ENCODE measurements at regions not wholly inside any gene's neighbourhood (a gene's known extent, or its start where the extent isn't known, plus 50 kb on each side); places are given as distances from the start of the nearest gene placed in this dataset.
"Not testable (repeated sequence)": the region's sequence is repeated elsewhere in the genome, so short reads cannot be mapped to it uniquely, and the experiment has no call there.

GRCh38 chr15:99487337-99487730 lies 78.5 kb upstream of the MEF2A start:
- no peak overlapping the region for H3K4me3 ChIP-seq (replicated peaks; ENCODE audit: low read depth, low read length)
- no peak for TF ChIP-seq CTCF (IDR thresholded peaks at IDR 0.05; ENCODE audit: low read length, missing control alignments)
- DNase-seq (ENCODE audit: low read depth), result no peak

- DNase-seq (ENCODE audit: low read depth), result no peak
- TF ChIP-seq CTCF (IDR thresholded peaks at IDR 0.05; ENCODE audit: low read length, missing control alignments), result no peak
- H3K4me3 ChIP-seq (replicated peaks; ENCODE audit: low read depth, low read length), result no peak overlapping the region
These were observed 73.5 kb upstream of the MEF2A start for GRCh38 chr15:99492275-99492674.

DNA sequence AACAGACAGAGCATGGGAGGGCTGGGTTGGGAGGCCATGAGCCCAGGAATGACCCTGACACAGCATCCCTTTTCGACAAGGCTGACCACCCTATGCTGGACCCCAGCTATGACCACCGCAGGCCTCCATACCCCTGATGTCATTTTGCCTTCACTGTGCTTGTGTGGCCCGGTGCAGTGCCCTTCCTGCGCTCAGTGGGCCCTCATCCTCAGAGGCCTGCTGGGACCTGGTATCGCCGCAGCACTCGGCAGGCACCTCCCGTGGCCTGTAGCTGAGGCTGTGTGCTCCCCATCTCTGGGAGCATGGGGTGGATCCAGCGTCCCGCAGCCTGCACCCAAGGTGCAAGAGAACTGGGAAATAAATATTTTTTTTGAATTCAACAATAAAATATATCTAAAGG lies 73.1 kb upstream of the MEF2A start:
- no peak for TF ChIP-seq CTCF (IDR thresholded peaks at IDR 0.05; ENCODE audit: low read length, missing control alignments)
- no peak overlapping the region for H3K4me3 ChIP-seq (replicated peaks; ENCODE audit: low read depth, low read length)
- no peak for DNase-seq (ENCODE audit: low read depth)

GRCh38 chr15:99493461-99493860 lies 72.3 kb upstream of the MEF2A start:
- DNase-seq (ENCODE audit: low read depth), result no peak
- TF ChIP-seq CTCF (IDR thresholded peaks at IDR 0.05; ENCODE audit: low read length, missing control alignments), result no peak
- H3K4me3 ChIP-seq (replicated peaks; ENCODE audit: low read depth, low read length), result no peak overlapping the region

- not testable (repeated sequence) for H3K4me3 ChIP-seq (replicated peaks; ENCODE audit: low read depth, low read length); DNase-seq (ENCODE audit: low read depth)
These were observed 71.1 kb upstream of the MEF2A start for GRCh38 chr15:99494536-99495233.

- H3K4me3 ChIP-seq (replicated peaks; ENCODE audit: low read depth, low read length), result no peak overlapping the region
- TF ChIP-seq CTCF (IDR thresholded peaks at IDR 0.05; ENCODE audit: low read length, missing control alignments), result no peak
- no peak for DNase-seq (ENCODE audit: low read depth)
These were observed 70.1 kb upstream of the MEF2A start for GRCh38 chr15:99495430-99496301.

DNA sequence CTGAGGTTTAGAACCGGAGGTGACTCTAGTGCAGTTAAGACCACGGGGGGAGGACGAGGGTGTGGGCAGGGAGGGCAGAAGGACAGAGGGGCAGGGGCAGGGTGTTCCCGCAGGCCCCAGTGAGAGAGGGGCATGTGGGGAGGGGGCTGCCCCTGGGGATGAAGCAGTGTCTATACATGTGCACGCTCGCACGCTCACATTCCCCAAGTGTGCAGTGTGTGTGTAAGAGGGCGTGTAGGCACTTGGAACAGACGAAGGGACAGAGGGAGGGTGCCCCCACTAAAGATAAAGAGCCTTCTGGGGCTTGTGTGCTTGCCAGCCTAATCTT lies 69.5 kb upstream of the MEF2A start:
- H3K4me3 ChIP-seq (replicated peaks; ENCODE audit: low read depth, low read length), result no peak overlapping the region
- no peak for TF ChIP-seq CTCF (IDR thresholded peaks at IDR 0.05; ENCODE audit: low read length, missing control alignments)
- DNase-seq (ENCODE audit: low read depth), result no peak

All from fibroblast of pulmonary artery (primary cell).